Esophagus squamous epithelium (tissue), 5 donors: ENCODE measurements at regions not wholly inside any gene's neighbourhood (a gene's known extent, or its start where the extent isn't known, plus 50 kb on each side); places are given as distances from the start of the nearest gene placed in this dataset.

Experiments
- DNase-seq: peaks from one replicate; lab custom pipeline; 2025; lab: John Stamatoyannopoulos, UW
- H3K27ac ChIP-seq, 4 donors: fragments of 200-600 bp; sonication (generic); one replicate each; pipeline ENCODE4 v1.5.1; 2016 to 2019; ENCODE audit warnings: mild to moderate bottlenecking in 1 of 4
- H3K27me3 ChIP-seq, 4 donors: fragments of 200-600 bp; sonication (generic); 1 replicate in 3 of 4; 2 replicates in 1 of 4; pipeline versions ENCODE4 v1.5.1 to v1.6.0; 2017 to 2021; ENCODE audit warnings: antibody characterized with exemption in 1 of 4
- H3K36me3 ChIP-seq, 3 donors: fragments of 200-600 bp; sonication (generic); one replicate each; pipeline ENCODE4 v1.5.1; 2016 to 2019
- H3K4me1 ChIP-seq, 3 donors: fragments of 200-600 bp; sonication (generic); one replicate each; pipeline ENCODE4 v1.5.1; 2017 to 2019
- H3K4me3 ChIP-seq, 4 donors: fragments of 200-600 bp; sonication (generic); 1 replicate in 3 of 4; 2 replicates in 1 of 4; pipeline ENCODE4 v1.5.1; 2016 to 2019; ENCODE audit warnings: mild to moderate bottlenecking in 2 of 4, moderate library complexity in 1 of 4
- H3K9me3 ChIP-seq, 3 donors: fragments of 200-600 bp; sonication (generic); one replicate each; pipeline ENCODE4 v1.5.1; 2016 to 2019
- POLR2A ChIP-seq, 4 donors: fragments of 450-650 bp; IDR thresholded peaks; one replicate each; pipeline ENCODE4 v1.6.1; 2017; ENCODE audit warnings: antibody characterized with exemption in 4 of 4, mild to moderate bottlenecking in 4 of 4, moderate library complexity in 3 of 4
- WGBS, 2 donors: methylation state at CpG; one replicate each; pipeline ENCODE4 v1.1.5; 2018; 5-methylcytosine and 5-hydroxymethylcytosine counted together
- intact Hi-C: fragments of 100-400 bp; cut with DNase I; formaldehyde crosslinking; loops from one replicate; pipeline ENCODE4 v1.15.0; 2022
- TF ChIP-seq, protein P1 (sequence below), 6 experiments: fragments of 450-650 bp in 4 of 6; fragments of 200-600 bp in 2 of 6; sonication (generic) in 2 of 6; IDR thresholded peaks; one replicate each; pipeline ENCODE4 v1.5.1; 2016 to 2019; ENCODE audit warnings: antibody characterized with exemption in 6 of 6, mild to moderate bottlenecking in 4 of 6, moderate library complexity in 4 of 6
- donor health status: DM: yes; HTN: yes; CAD: no.

DNA sequence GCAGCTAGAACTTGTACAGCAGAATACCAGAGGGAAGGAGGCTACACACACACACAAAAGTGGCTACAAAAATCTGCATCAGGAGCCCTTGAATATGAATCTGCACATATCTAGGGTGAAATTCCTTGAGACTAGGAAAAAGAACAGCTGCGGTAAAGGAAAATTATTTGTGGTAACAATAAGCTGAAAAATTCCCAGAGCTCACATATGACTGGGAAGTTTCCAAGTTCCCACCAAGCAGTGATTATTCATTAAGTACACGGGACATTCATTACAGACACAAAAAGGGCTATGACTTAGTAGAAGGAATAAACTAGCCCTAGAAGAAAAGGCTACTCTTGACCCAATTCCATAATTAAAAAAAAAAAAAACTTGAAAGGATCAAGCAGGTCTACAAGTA is 149.5 kb upstream of the BACE2 start:
- WGBS, 2 donors = 61 to 62% methylated on average over 2 of the region's 2 CpGs
- Histone ChIP-seq H3K36me3 (no peaks in the 10 kb centered on the region), H3K27ac (no peak overlapping the region), H3K9me3 (no peaks in the 10 kb centered on the region), H3K4me1 (no peaks in the 10 kb centered on the region), H3K4me3 (no peak overlapping the region), H3K27me3 (no peaks in the 10 kb centered on the region)
- TF ChIP-seq, protein P1, sequence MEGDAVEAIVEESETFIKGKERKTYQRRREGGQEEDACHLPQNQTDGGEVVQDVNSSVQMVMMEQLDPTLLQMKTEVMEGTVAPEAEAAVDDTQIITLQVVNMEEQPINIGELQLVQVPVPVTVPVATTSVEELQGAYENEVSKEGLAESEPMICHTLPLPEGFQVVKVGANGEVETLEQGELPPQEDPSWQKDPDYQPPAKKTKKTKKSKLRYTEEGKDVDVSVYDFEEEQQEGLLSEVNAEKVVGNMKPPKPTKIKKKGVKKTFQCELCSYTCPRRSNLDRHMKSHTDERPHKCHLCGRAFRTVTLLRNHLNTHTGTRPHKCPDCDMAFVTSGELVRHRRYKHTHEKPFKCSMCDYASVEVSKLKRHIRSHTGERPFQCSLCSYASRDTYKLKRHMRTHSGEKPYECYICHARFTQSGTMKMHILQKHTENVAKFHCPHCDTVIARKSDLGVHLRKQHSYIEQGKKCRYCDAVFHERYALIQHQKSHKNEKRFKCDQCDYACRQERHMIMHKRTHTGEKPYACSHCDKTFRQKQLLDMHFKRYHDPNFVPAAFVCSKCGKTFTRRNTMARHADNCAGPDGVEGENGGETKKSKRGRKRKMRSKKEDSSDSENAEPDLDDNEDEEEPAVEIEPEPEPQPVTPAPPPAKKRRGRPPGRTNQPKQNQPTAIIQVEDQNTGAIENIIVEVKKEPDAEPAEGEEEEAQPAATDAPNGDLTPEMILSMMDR (IDR thresholded peaks at IDR 0.05) = no peak
- no peak for TF ChIP-seq POLR2A (IDR thresholded peaks at IDR 0.05)
- no peak for DNase-seq
- intact Hi-C loops = no loop called here

DNA sequence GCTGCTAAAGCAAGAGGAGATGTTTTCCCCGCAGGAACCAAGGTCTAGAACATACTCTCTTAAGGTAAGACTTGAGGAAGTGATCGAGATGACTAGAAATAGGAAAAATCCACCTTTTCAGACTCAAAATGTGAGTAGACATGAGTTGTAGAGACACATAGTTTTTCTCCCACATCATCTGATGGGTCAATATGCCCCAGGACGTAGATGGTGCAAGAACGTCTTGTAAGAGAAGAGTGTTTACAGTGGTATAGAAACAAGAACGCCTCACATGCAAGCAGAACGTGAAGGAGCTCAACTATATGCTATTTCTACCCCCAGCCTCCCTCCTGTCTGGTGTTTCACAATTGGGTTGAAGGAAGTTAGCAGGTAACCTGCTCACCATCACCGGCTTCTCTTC is 144.0 kb upstream of the BACE2 start:
- H3K27me3 ChIP-seq = no peaks in the 10 kb centered on the region
- H3K36me3 ChIP-seq = no peaks in the 10 kb centered on the region
- intact Hi-C loops = no loop called here
- no peak for TF ChIP-seq POLR2A (IDR thresholded peaks at IDR 0.05)
- TF ChIP-seq, protein P1 (IDR thresholded peaks at IDR 0.05) = no peak
- no peak for DNase-seq
- no peak overlapping the region for H3K4me3 ChIP-seq
- no peak overlapping the region for H3K27ac ChIP-seq
- WGBS, 2 donors = 71 to 74% methylated on average over 7 of the region's 7 CpGs
- H3K9me3 ChIP-seq = peaks cover 0 to 3% (median 0%) of the 10 kb centered on the region in 3 donors
- H3K4me1 ChIP-seq = no peaks in the 10 kb centered on the region

DNA sequence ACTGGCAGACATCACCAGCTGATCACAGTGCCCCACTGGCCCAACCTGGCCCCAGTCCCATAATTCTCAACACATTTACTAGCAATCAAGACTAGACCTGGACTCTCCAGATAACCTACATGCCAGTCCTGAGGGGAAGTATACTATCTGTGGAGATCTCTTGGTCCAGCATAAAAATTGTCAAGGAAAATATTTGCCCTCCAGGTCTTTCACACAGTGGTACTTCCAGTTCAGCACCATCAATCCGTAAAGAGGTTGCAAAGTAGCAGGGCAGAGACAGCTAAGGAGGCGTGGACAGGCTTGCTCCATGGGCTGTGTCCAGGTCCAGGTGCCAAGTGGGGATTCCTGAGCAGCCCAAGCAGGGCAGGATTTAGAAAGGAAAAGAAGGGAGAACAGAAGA is 143.6 kb upstream of the BACE2 start:
- no peak overlapping the region for H3K27ac ChIP-seq
- TF ChIP-seq, protein P1 (IDR thresholded peaks at IDR 0.05) = no peak
- no peak for TF ChIP-seq POLR2A (IDR thresholded peaks at IDR 0.05)
- H3K27me3 ChIP-seq = no peaks in the 10 kb centered on the region
- 44 to 60% methylated on average over 2 of the region's 2 CpGs for WGBS, 2 donors
- H3K9me3 ChIP-seq = peaks cover 0 to 3% (median 0%) of the 10 kb centered on the region in 3 donors
- H3K4me3 ChIP-seq = no peak overlapping the region
- intact Hi-C loops = no loop called here
- H3K36me3 ChIP-seq = no peaks in the 10 kb centered on the region
- no peak for DNase-seq
- H3K4me1 ChIP-seq = no peaks in the 10 kb centered on the region

DNA sequence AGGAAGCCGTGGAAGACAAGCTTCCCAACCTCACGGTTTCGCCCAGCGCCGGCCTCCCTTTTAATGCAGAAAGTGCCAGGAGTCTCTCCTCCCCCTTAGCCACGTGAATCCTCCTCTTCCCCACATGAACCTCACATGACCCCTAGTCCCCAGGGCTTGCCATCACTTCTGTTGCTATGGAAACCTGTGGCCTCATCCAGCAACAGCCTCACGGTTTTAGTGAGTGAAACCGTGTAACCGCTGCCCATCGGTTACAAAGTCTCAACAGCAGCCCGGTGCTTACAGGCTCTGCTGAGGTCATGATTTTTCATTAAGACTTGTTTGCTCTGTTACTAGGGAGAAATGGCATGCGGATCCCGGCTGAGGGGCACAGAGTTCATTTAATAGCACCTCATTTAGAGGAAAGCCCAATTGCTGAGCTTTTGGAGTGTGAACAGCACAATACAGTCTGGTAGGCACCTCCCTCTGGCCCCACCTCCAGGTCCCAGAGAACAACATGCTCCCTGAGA is 143.2 kb upstream of the BACE2 start:
- no peak for DNase-seq

DNA sequence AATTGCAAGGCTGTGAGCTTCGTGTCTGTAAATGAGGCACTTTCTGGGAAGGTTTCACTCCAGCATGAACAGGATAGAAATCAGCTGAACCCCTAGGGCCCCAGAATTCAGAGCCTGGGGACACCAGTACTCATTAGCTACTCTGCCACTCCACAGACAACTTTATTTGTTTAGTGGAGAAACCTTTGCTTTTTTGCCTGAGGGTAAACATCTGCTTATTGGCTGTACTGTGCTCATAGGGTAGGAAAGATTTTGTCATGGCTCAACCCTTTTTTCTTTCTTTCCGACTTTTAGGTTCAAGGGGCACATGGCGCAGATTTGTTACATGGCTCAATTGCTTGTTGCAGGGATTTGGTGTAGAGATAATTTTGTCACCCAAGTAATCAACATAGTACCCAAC is 138.4 kb upstream of the BACE2 start:
- WGBS, 2 donors = 56 to 71% methylated on average over 3 of the region's 3 CpGs
- no peak for DNase-seq
- intact Hi-C loops = no loop called here
- Histone ChIP-seq H3K27me3 (no peaks in the 10 kb centered on the region), H3K4me3 (no peak overlapping the region), H3K27ac (no peak overlapping the region), H3K9me3 (peaks cover 0 to 3% (median 0%) of the 10 kb centered on the region in 3 donors), H3K36me3 (no peaks in the 10 kb centered on the region), H3K4me1 (no peaks in the 10 kb centered on the region)
- TF ChIP-seq POLR2A (IDR thresholded peaks at IDR 0.05) = no peak
- TF ChIP-seq, protein P1 (IDR thresholded peaks at IDR 0.05) = no peak

More for the DNA sequence above, 143.2 kb upstream of the BACE2 start:
- Histone ChIP-seq H3K4me3 (no peak overlapping the region), H3K4me1 (no peaks in the 10 kb centered on the region), H3K9me3 (peaks cover 0 to 3% (median 0%) of the 10 kb centered on the region in 3 donors), H3K36me3 (no peaks in the 10 kb centered on the region), H3K27me3 (no peaks in the 10 kb centered on the region), H3K27ac (no peak overlapping the region)
- intact Hi-C loops = no loop called here
- TF ChIP-seq, protein P1 (IDR thresholded peaks at IDR 0.05) = no peak
- no peak for TF ChIP-seq POLR2A (IDR thresholded peaks at IDR 0.05)
- WGBS, 2 donors = 32 to 37% methylated on average over 11 to 13 of the region's 13 CpGs
